ENCODE measurements at regions not wholly inside any gene's neighbourhood (a gene's known extent, or its start where the extent isn't known, plus 50 kb on each side); places are given as distances from the start of the nearest gene placed in this dataset.

DNA sequence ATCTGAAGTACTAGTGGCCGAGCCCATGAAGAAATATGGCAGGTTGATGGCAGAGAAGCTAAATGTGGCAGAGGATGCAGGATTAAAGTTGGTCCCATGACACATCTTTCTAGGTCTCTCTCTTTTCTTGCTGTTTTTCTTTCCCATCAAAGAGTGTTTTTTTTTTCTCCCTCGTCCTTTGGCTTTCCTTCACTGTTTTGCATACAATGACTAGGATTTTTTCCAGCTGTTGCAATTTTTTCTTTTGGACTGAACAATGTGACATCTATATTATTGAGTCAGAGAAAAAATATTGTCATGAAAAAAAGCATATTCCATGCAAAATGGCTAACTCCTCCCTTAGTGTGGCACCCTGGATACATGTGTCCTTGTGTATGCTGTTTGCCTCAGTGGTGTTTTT lies 939.5 kb upstream of the FANCL start:
- Histone ChIP-seq H2BK120ac (replicated peaks; ENCODE audit: low read depth, low read length) (no peak overlapping the region), H3K23ac (ENCODE audit: insufficient read length) (no peak overlapping the region), H4K20me1 (replicated peaks in 1 of 2; ENCODE audit: control insufficient read depth in 1 of 2, insufficient read depth in 2 of 2, low read length in 2 of 2) (no peaks in the 10 kb centered on the region), H2BK5ac (ENCODE audit: low read depth, low read length) (no peak overlapping the region), H4K91ac (replicated peaks; ENCODE audit: insufficient read length, low read length) (no peak overlapping the region), H3K79me1 (ENCODE audit: low read depth, low read length) (no peaks in the 10 kb centered on the region), H2AK5ac (ENCODE audit: low read depth, low read length) (no peak overlapping the region), H3K9me3 (ENCODE audit: insufficient read depth in 2 of 2, low read depth in 1 of 2, low read length in 1 of 2) (no peaks in the 10 kb centered on the region), H2BK15ac (ENCODE audit: low read length) (no peak overlapping the region), H3K4me3 (ENCODE audit: extremely low read depth in 1 of 4, insufficient read depth in 2 of 4, low read depth in 3 of 4, low read length in 4 of 4) (no peak overlapping the region), H3K4me1 (replicated peaks in 1 of 4; ENCODE audit: control insufficient read depth in 3 of 4, insufficient read depth in 4 of 4, low read length in 3 of 4) (peaks cover 0 to 3% (median 2%) of the 10 kb centered on the region in 4 experiments; a peak in 4 of 7 replicates), H3K4ac (replicated peaks; ENCODE audit: insufficient read length, low read depth, low read length) (no peak overlapping the region), H3K27ac (ENCODE audit: low read depth, low read length) (no peak overlapping the region), H4K8ac (ENCODE audit: extremely low read depth, insufficient read depth, low read length) (no peak overlapping the region), H3K14ac (ENCODE audit: insufficient read length) (no peak overlapping the region), H3K36me3 (ENCODE audit: control insufficient read depth in 2 of 4, insufficient read depth in 4 of 4, low read length in 3 of 4) (no peaks in the 10 kb centered on the region), H3K4me2 (ENCODE audit: insufficient read depth in 1 of 2, low read depth in 2 of 2, low read length in 2 of 2) (no peak overlapping the region), H2BK12ac (ENCODE audit: low read depth, low read length) (no peak overlapping the region), H3K9ac (replicated peaks in 1 of 4; ENCODE audit: extremely low read depth in 1 of 4, low read depth in 3 of 4, low read length in 3 of 4) (no peak overlapping the region), H3K23me2 (ENCODE audit: low read depth, low read length) (no peaks in the 10 kb centered on the region; the same call in 1 of the 2 replicates), H3K27me3 (replicated peaks in 1 of 4; ENCODE audit: control insufficient read depth in 3 of 4, extremely low read depth in 1 of 4, insufficient read depth in 3 of 4, low read length in 3 of 4) (peaks cover 0 to 9% (median 3%) of the 10 kb centered on the region in 4 experiments; a peak in 4 of 7 replicates), H3K18ac (ENCODE audit: extremely low read depth, low read length) (no peak overlapping the region), H2BK20ac (ENCODE audit: low read length) (no peak overlapping the region), H4K5ac (ENCODE audit: insufficient read length, low read depth, low read length) (no peak overlapping the region), H2AFZ (ENCODE audit: low read length) (no peak overlapping the region), H3K56ac (replicated peaks; ENCODE audit: insufficient read length, low read depth, low read length) (no peak overlapping the region), H3K79me2 (ENCODE audit: control insufficient read depth in 1 of 2, insufficient read depth in 2 of 2, low read length in 2 of 2) (no peaks in the 10 kb centered on the region)
- 85% methylated on average over 2 of the region's 2 CpGs; no CpG with 5 or more reads in 1 of the 2 experiments for WGBS, 2 experiments (ENCODE audit: extremely low coverage in 1 of 2, insufficient coverage in 1 of 2, insufficient read length in 1 of 2, insufficient replicate concordance in 2 of 2, low coverage in 1 of 2, low lambda C conversion rate in 2 of 2, missing lambda C conversion rate in 1 of 2)
- ChIA-PET POLR2A (ENCODE audit: partially characterized antibody) (no interaction called here), CTCF (ENCODE audit: partially characterized antibody) (interaction anchor here (0.6 to 1.0 kb wide), 5 partner anchors 27 to 1448 kb away, joined by 3 read pairs; no protein-coding TSS in a partner anchor)
- no peak for TF ChIP-seq EZH2 (IDR thresholded peaks at IDR 0.05; ENCODE audit: low read depth, low read length, severe bottlenecking)
- TF ChIP-seq, protein P1, sequence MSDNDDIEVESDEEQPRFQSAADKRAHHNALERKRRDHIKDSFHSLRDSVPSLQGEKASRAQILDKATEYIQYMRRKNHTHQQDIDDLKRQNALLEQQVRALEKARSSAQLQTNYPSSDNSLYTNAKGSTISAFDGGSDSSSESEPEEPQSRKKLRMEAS (IDR thresholded peaks at IDR 0.05), result no peak
- no peak for TF ChIP-seq KDM4A (IDR thresholded peaks at IDR 0.05; ENCODE audit: low read depth, low read length, severe bottlenecking)
- no peak for TF ChIP-seq YY1 (IDR thresholded peaks at IDR 0.05; ENCODE audit: low read depth, low read length)
- TF ChIP-seq, protein P2, sequence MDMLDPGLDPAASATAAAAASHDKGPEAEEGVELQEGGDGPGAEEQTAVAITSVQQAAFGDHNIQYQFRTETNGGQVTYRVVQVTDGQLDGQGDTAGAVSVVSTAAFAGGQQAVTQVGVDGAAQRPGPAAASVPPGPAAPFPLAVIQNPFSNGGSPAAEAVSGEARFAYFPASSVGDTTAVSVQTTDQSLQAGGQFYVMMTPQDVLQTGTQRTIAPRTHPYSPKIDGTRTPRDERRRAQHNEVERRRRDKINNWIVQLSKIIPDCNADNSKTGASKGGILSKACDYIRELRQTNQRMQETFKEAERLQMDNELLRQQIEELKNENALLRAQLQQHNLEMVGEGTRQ (IDR thresholded peaks at IDR 0.05; ENCODE audit: low read length), result no peak
- TF ChIP-seq SIRT6 (IDR thresholded peaks at IDR 0.05; ENCODE audit: low read length), result no peak
- FAIRE-seq, result no peak
- no peak for DNase-seq (ENCODE audit: low read depth in 1 of 2, low spot score in 2 of 2)
